KG1 (cell line): ENCODE measurements at regions not wholly inside any gene's neighbourhood (a gene's known extent, or its start where the extent isn't known, plus 50 kb on each side); places are given as distances from the start of the nearest gene placed in this dataset.

Experiments
- DNase-seq: peaks from one replicate; lab custom pipeline; 2025; lab: John Stamatoyannopoulos, UW

GRCh38 chr12:132407451-132407961 is 78.1 kb upstream of the GALNT9 start:
- no peak for DNase-seq

- DNase-seq: no peak
Observed at GRCh38 chr12:132406493-132407450, 77.4 kb upstream of the GALNT9 start.

GRCh38 chr12:132405742-132406251 is 76.4 kb upstream of the GALNT9 start:
- no peak for DNase-seq

DNA sequence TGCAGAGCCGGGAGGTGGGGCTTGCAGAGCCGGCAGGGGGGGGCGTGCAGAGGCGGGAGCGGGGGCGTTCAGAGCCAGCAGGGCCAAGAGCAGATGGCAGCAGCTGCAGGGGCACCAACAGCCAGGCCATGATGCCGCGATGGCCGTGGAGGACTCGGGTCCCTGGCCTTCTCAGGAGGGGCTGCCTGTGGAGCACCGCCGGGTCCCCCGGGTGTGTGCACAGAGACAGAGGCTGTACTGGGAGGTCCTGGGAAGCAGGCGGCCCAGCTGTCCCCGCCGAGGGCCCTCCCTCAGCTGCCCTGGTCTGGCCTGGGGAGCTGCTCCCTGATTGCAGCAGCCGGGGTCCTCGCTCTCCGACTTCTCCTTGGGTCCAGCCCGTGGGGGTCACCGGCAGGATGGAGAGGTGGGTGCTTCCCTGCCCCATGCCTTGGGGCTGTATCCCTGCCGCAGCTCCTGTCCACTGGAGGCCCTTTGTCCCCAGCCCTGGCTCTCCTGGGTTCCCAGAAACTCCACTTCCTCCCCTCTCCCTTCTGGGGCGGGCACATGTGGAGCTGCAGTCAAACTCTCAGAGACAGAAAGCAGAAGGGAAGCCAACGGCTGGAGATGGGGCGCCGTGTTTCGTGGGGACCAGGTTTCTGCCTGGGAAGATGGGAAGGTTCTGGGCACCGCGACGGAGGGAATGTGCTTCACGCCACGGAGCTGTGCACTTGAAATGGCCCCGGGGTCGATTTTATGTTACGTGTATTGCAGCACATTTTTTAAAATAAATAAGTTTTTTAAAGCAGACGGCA is 75.8 kb upstream of the GALNT9 start:
- no peak for DNase-seq

DNA sequence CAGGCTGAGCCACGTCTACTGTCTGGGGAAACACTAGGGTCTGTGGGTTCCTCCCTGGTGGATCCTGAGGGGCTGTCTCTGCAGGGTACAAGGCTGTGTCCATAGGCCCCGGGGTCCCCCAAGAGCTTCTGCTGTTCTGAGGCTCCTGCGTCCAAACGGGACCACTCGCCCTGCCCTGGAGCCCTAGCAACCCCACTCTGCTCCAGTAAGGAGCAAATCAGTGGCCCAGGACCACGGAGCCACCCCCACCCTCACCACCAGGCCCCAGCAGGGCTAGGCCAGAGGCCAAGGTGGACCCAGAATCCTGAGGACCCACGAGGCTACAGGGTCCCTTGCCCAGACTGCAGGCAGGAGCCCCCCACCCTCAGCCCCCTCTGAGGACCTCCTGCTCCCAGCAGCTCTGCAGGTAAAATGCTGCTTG is 75.1 kb upstream of the GALNT9 start:
- DNase-seq: no peak

GRCh38 chr12:132403636-132404434 is 74.4 kb upstream of the GALNT9 start:
- DNase-seq: no peak

DNA sequence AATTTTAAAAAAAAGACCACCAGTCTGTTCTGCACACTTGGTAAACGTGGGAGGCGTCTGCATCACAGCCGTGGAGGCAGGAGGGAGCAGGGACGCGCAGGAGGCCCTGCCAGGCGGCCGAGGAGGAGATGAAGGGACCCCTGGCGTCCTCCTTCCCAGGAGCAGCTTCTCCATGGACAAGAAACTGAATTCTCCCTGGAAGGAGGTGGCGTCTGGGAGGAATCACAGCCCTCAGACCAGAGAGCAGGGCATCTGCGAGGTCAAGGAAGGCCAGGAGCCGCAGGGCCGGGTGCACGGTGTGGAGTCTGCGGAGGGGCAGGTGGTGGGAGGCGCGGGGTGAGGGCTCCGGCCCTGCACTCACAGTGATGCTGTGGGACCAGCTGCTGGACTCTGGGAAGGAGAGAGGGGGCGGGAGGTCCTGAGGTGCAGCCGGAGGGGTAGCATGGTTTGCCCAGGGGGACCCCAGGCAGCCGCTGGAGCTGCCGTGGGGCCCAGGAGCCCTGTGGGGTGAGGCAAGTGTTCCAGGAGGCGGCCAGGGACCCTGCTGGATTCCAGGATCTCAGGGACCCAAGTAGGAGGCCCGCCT is 73.5 kb upstream of the GALNT9 start:
- DNase-seq: no peak

GRCh38 chr12:132401982-132402381 is 72.6 kb upstream of the GALNT9 start:
- no peak for DNase-seq

- DNase-seq: no peak
Observed at GRCh38 chr12:132400011-132400641, 70.7 kb upstream of the GALNT9 start.

GRCh38 chr12:132399092-132400010 is 70.0 kb upstream of the GALNT9 start:
- no peak for DNase-seq

DNA sequence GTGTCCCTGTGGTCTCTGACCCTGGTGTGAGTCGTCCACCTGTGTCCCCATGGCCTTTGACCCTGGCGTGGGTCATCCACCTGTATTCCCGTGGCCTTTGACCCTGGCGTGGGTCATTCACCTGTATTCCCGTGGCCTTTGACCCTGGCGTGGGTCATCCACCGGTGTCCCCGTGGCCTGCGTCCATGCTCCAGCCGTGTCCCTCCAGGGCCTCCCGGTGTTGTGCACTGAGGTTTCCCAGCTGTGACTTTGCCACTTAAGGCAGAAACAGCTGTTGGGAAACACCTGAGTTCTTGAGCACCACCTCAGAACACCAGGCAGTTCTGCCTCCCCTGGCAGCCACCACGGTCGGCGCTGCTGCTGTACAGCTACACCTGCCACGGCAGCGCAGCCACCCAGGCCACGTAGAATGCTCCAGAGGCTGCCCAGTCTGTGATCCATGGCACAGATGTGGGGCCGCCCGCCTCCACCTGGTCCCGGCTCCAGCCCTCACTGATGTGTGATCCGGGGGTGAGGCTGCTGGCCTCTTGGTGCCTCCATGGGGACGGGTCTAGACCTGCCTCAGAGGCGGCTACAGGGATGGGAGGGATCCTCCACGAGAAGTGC is 69.1 kb upstream of the GALNT9 start:
- DNase-seq: no peak

GRCh38 chr12:132397934-132398385 is 68.6 kb upstream of the GALNT9 start:
- DNase-seq: no peak

DNA sequence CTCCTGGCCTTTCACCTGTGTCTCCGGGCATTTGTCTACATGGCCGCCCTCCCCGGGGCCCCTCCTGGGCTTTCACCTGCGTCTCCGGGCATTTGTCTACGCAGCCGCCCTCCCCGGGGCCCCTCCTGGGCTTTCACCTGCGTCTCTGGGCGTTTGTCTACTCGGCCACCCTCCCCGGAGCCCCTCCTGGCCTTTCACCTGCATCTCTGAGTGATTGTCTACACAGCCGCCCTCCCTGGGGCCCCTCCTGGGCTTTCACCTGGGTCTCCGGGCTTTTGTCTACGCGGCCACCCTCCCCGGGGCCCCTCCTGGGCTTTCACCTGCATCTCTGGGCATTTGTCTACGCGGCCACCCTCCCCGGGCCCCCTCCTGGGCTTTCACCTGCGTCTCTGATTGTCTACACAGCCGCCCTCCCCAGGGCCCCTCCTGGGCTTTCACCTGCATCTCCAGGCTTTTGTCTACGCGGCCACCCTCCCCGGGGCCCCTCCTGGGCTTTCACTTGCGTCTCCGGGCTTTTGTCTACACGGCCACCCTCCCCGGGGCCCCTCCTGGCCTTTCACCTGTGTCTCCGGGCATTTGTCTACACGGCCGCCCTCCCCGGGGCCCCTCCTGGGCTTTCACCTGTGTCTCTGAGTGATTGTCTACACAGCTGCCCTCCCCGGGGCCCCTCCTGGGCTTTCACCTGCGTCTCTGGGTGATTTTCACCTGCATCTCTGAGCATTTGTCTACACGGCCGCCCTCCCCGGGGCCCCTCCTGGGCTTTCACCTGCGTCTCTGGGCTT is 68.0 kb upstream of the GALNT9 start:
- no peak for DNase-seq

DNA sequence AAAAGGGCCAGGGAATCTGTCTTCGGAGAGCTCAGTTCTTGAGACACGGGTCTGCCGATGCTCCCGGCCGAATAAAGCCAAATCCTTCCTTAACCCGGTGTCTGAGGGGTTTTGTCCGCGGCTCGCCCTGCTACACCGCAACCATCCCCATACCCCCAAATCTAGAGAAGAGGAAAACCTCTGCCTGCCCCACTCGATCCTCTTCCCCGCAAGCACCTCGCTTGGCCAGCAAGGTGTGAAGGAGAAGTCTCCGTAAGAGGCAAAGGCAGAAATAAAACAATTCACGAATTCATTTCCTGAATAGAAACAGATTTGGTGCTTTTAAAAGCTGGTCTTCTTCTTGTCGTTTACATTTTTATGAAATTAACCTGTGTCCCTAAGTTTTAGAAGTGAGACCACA is 67.3 kb upstream of the GALNT9 start:
- no peak for DNase-seq

- DNase-seq: no peak
Observed at GRCh38 chr12:132395908-132396305, 66.5 kb upstream of the GALNT9 start.

DNA sequence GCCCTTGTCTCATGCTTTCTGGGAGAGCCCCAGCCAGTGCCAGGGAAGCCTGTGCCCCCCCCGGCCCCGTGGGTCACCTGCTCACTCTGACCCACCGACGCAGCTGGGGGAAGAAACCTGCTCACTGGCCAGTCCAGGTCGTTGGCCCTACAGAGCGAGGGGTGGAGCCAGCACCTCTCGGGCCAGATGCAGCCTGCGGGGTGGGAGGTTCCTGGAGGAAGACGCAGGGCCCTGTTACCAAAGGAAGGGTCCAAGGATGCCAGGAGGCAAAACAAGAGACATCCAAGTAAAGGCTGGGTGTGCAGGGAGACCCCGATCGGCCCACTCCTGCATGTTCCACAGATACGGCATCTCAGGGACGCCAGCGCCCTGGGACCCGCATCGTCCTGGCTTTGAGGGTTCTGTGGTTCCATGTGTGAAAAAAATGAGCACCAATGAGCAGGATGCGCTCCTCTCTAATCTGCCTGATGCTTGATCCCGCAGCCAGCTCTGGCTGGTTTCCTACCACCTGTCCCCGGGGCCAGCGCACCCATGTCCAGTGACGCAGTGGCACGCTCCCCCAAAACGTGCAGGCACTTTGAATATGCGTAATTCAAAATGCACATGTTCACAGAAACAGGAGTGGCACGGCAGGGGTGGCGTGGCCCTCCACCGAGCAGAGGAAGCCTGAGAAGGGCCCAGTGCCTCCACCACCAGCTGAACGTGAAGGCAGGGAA is 66.0 kb upstream of the GALNT9 start:
- no peak for DNase-seq

GRCh38 chr12:132393991-132394949 is 64.9 kb upstream of the GALNT9 start:
- DNase-seq: no peak
